NCI-H2196 (cell line): ENCODE measurements at regions not wholly inside any gene's neighbourhood (a gene's known extent, or its start where the extent isn't known, plus 50 kb on each side); places are given as distances from the start of the nearest gene placed in this dataset.
A peak's percentile ranks its signal among the peaks of the same experiment; 100 is the strongest.

Source experiments
- DNase-seq: peaks from one replicate; lab custom pipeline; 2025; ENCODE audit not compliant: unreplicated experiment; lab: John Stamatoyannopoulos, UW

DNA sequence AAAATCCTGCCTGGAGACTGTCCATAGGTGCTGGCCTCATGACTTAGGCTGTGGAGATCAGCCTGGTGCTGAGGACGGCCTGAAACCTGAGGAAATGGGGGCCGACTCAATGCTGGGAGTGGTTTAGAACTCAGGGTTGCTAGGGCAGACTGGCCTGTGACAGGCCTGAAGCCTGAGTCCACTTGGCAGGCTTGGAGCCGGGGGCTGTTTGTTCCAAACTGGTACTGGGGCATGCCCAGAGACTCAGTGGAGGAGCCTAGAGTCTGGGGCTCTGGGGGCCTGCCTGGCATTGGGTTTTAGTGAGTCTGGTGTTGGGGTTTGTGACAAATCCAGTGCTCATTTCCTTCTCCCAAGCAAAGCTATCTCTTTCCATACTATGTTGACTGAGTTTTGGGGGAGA, 489.7 kb upstream of the CNKSR2 start:
- no peak for DNase-seq

DNA sequence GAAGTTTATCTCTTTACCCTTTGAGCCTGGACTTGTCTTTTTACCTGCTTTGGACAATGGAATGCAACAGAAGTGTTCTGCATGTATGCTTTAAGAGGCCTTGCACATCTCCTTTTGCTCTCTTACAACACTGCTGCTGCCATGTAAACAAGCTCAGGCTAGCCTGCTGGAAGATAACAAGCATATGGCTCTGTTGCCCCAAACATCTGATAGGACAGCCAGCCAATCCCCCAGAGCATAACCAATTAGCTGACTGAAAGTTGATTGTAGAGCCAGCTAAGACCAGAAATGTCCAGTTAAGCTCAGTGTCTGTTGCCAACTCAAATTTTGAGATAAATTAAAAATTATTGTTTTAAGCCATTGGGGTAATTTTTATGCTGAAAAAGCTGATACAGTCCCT, 510.6 kb upstream of the CNKSR2 start:
- DNase-seq = no peak

DNA sequence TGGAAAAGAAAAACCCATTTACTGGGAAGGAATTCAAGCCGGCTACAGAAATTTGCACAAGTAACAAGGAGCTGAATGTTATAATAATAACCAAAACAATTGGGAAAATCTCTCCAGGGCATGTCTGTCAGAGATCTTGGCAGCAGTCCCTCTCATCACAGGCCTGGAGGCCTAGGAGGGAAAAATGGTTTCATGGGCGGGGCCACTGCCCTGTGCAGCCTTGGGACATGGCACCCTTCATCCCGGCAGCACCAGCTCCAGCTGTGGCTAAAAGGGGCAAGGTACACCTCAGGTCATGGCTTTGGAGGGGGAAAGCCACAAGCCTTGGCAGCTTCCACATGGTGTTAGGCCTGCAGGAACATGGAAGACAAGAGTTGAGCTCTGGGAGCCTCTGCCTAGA, 513.1 kb upstream of the CNKSR2 start:
- no peak for DNase-seq

DNA sequence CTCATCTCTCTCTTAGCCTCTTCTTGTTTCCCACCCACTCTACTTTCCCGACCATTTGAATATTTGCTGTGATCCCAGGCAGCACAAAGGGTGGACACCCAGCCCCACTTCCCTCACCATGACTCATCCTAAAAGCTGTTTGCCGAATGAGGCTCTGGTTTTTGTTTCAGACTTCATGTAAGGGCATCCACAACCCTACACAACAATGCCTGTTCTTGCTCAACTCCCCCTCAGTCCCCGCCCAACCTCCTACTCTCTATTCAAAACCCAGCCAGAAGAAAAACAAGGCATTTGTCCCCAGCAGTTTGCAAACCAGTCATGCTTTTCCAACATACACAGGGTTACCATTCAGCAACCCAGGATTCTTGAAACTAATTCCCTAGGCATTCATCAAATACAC, 516.5 kb upstream of the CNKSR2 start:
- no peak for DNase-seq

DNA sequence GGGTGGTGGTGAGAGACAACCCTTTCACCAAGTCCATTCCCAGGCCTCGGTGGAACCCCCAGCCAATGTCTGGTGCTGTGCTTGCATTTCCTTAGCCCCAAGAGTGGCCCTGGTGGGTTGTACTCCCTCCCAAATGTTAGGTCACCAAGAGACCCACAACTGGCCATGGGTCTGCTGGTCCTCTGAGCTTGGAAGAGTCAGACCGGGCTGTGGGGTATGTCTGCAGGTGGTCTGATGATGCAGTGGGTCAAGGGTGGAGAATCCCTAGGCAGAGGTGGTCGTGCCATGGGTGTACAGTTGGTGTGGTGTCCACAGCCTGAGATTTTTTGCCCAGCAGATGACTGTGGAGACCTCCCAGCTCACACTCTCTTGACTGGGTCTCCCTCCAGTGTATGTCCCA, 535.7 kb upstream of the CNKSR2 start:
- DNase-seq = no peak

- no peak for DNase-seq
Measured at GRCh38 chrX:20829665-20830491, 544.3 kb upstream of the CNKSR2 start.

DNA sequence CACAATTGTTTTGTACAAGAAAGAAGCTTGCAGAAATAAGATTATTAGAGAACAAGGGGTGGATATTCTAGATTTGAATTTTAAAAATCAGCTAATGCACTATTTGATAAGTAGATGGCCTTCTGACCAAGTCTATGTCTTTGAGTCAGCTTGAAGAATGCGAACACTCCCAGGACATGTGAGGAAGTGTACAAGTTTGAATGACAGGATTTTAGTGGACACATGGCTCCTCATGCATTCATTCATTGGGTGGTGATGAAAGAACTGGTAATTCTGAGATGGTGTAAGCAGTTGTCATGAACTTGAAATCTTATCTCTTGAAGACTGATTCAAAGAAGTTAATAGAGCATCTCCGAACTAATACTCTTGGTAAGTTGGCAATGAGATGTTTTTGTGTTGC, 548.2 kb upstream of the CNKSR2 start:
- no peak for DNase-seq

DNA sequence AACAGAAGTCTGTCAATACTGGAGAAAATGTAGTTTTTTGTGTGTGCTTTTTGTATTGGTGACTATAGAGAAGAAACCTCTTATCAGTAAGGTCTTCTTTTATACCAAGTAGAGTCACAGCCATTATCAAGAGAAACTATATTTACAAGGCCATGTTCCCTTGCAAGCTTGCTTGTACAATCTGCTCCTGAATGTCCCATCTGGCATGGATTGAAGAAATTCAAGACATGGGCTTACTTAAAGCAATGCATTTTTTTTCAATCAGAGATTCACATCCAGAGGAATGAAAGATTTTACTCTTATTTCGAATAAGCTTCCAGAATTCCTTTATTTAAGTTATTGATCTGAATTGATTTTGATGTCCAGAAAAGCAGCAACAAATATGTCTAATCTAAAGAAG, 537.3 kb upstream of the RPS6KA3 start:
- DNase-seq = no peak

DNA sequence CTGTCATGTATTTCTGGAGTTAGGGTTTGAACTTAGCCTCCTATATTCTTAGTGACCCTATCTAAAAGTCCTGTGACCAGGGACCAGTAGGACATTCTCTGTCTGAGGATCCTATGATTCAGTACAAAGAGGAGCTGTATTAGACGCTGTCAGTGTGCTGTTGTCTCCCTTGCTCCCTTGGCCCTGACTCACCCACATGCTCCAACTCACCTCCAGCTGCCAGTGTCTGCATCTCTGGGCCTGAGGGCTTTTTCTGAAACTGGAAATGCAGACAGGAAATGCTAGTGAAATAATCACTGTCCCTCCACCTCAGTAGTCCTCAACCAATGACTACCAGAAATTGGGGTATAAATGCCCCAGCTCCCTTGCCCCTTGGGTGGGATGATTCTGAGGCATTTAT, 535.3 kb upstream of the RPS6KA3 start:
- no peak for DNase-seq

GRCh38 chrX:20796450-20796849, 529.7 kb upstream of the RPS6KA3 start:
- DNase-seq = no peak

- DNase-seq = no peak
Measured at GRCh38 chrX:20789103-20789502, 522.4 kb upstream of the RPS6KA3 start.

DNA sequence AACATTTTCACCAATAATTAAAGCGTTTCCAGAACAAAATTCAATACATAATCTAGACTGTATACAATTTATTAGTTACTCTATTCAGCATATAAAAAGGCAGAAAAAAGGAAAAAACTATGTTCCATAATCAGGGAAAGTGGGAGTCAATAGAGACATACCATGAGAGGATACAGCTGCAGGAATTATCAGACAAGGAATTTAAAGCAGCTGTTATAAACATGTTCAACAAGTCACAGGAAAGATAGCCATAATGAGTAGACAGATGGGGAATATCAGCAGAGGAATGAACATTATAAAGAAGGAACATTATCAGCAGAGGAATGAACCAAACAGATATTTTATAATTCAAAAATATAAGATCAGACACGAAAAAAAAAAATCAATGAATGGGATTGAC, 500.6 kb upstream of the RPS6KA3 start:
- DNase-seq = no peak

DNA sequence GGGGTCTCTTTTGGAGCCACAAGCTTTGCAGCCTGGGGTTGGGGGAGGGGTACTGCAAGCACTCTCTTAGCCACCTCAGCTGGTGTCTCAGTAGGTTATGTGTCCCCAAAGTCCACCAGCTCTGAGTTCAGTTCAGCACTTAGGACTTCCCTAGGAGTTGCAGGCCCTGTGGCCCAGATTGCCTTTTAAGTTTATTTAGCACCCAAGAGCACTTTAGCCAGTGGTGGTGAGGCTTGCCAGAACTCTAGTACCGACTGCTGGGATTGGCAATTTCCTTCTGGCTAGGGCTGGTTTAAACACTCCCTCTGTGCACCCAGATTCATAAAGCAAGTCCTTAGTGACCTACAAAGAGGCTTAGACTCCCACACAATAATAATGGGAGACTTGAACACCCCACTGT, 489.9 kb upstream of the RPS6KA3 start:
- no peak for DNase-seq

DNA sequence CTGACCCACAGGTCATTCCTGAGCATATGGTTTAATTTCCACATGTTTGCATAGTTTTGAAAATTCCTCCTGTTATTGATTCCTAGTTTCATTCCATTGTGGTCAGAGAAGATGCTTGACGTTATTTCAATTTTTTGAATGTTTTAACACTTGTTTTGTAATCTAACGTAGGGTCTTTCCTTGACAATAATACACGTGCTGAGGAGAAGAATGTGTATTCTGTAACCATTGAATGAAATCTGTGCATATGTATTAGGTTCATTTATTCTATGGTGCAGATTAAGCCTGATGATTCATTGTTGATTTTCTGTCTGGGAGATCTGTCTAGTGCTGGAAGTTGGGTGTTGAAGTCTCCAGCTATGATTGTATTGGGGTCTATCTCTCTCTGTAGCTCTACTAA, 486.4 kb upstream of the RPS6KA3 start:
- DNase-seq = no peak

GRCh38 chrX:20746690-20747089, 480.0 kb upstream of the RPS6KA3 start:
- no peak for DNase-seq

DNA sequence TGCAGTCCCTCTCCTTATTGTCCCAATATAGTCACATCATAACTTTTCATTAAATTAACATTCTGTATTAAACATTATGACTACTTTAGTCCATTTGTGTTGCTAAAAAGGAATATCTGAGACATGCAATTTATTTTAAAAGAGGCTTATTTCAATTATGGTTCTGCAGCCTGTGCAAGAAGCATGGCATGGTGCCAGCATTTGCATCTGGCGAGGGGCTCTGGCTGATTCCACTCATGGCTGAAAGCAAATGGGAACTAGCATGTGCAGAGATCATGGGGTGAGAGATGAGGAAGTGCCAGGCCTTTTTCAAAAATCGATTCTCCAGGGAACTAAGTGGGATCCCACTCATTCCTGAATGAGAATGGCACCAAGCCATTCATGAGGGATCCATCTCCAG, 476.3 kb upstream of the RPS6KA3 start:
- DNase-seq = no peak

- DNase-seq = peak; percentile 4
Measured at GRCh38 chrX:20742106-20742505, 475.4 kb upstream of the RPS6KA3 start.

GRCh38 chrX:20740443-20740842, 473.7 kb upstream of the RPS6KA3 start:
- no peak for DNase-seq

GRCh38 chrX:20739038-20739745, 472.5 kb upstream of the RPS6KA3 start:
- no peak for DNase-seq

DNA sequence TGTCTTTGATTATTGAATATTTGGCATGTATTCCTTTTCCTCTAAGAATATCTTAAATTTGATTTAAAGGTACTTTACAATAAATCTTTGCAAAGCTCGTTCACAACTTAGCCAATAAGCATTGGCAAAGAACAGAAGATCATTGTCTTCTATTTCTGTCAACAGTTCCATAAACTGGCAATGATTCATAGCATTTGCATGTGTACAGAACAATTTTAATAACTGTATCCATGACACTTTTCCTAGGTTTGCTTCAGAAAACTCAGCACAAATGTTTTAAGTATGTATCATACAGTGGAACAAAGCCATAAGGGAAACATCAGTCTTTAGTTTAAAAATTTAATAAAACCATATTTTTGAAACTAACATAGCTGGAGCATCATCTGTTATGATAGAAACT, 462.7 kb upstream of the RPS6KA3 start:
- DNase-seq = no peak

DNA sequence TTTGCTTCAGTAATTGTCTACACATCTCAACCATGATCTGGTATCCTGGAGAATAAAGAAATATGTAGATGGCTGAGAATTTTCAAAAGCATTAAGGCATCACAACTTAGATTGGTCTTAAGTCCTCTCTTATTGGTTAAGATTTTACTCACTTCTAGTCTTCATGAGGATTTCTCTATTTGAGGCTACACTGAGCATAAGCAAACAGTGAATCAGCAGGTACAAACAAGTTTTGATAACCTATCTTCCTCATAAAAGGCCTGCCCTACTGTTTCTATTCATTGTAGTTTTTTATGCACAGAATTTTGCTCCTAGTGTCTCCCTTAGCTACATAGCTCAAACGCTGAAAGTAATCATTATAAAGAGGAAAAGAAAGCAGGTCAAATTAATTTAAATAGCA, 460.7 kb upstream of the RPS6KA3 start:
- no peak for DNase-seq

DNA sequence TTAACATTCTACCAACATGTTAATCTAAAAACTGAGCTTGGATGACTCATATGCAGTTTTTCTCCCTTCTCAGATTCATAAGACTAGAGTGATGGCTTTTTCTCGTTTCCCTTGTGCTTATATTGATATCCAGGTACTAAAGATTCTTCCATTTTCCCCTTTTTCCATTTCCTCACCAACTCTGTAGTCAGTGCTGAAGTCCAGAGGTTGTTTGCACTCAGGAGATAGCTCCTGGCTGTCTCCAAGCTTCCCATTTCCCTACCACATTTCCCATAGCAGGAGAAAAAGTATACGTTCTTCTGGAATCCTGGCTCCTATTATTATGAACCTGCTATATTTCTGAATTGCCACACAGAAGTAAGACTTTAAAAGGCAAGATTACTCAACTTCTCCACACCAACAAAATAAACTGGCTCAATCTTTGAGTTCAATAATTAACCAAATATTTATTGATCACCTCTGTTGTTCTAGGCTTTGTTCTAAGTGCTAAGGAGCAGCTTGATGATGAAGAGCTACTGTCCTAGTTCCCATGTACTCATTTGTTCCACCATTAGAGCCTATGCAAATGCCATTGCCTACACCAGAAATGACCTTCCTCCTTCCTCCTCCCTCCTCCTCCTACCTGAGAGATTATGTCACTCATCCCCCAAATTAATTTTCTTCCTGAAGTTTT, 454.4 kb upstream of the RPS6KA3 start:
- DNase-seq = no peak
